HepG2 (cell line): ENCODE measurements at regions not wholly inside any gene's neighbourhood (a gene's known extent, or its start where the extent isn't known, plus 50 kb on each side); places are given as distances from the start of the nearest gene placed in this dataset.

Experiments
- ARNTL ChIP-seq: sonication (generic); formaldehyde crosslinking; IDR thresholded peaks from 2 replicates; pipeline ENCODE4 v1.4.0; 2020; ENCODE audit warnings: mild to moderate bottlenecking, missing genetic modification reagents
- EZH2 ChIP-seq: conservative IDR thresholded peaks from 2 replicates; pipeline ENCODE4 v1.6.1; 2012; ENCODE audit warnings: mild to moderate bottlenecking, low read depth, low read length, moderate library complexity
- FOSL2 ChIP-seq: sonication (generic); formaldehyde crosslinking; IDR thresholded peaks from 2 replicates; pipeline ENCODE4 v1.4.0; 2020; ENCODE audit warnings: missing genetic modification reagents
- FOXM1 ChIP-seq: sonication (generic); formaldehyde crosslinking; IDR thresholded peaks from 2 replicates; pipeline ENCODE4 v1.5.0; 2020; ENCODE audit warnings: missing genetic modification reagents
- IKZF4 ChIP-seq: sonication (generic); formaldehyde crosslinking; IDR thresholded peaks from 2 replicates; pipeline ENCODE4 v1.5.1; 2020; ENCODE audit warnings: borderline replicate concordance, mild to moderate bottlenecking, low read depth, missing genetic modification reagents; ENCODE audit errors: not compliant biosample characterization
- MTF1 ChIP-seq: sonication (generic); formaldehyde crosslinking; IDR thresholded peaks from 2 replicates; pipeline ENCODE4 v1.5.0; 2020; ENCODE audit warnings: missing genetic modification reagents
- TF ChIP-seq, protein P1 (sequence below): sonication (generic); formaldehyde crosslinking; IDR thresholded peaks from 2 replicates; pipeline ENCODE4 v1.9.0; 2022; ENCODE audit warnings: missing genetic modification reagents, mild to moderate bottlenecking, borderline replicate concordance
- TF ChIP-seq, protein P2 (sequence below): sonication (generic); formaldehyde crosslinking; IDR thresholded peaks from 2 replicates; pipeline ENCODE4 v1.4.0; 2020; ENCODE audit warnings: low read depth, mild to moderate bottlenecking, missing genetic modification reagents
- TF ChIP-seq, protein P3 (sequence below): sonication (generic); formaldehyde crosslinking; IDR thresholded peaks from 2 replicates; pipeline ENCODE4 v1.4.0; 2020; ENCODE audit warnings: mild to moderate bottlenecking, missing genetic modification reagents

DNA sequence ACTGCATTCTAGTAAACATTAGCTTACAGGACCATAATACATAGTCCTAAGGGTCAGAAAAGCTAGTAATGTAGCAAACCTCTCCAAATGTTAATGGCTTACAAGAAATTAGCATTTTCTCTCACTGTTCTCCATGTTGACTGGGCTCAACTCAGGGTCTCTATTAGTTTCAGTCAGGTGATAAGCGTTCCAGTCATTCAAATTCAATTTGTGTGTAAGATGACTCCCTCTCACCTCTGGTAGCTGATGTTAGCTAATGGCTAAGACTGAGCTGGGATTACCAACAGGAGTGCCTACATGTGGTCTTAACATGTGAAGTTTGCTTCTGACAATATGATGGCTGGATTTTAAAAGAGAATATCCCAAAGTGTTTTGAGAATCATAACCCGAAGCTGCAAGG, 630.5 kb upstream of the USP15 start:
- TF ChIP-seq EZH2 (no peak), FOXM1 (no peak), FOSL2 (CRISPR knock-in tag) (no peak), MTF1 (CRISPR knock-in tag) (no peak), ARNTL (CRISPR knock-in tag) (no peak), IKZF4 (CRISPR knock-in tag) (no peak)
- TF ChIP-seq, protein P1, sequence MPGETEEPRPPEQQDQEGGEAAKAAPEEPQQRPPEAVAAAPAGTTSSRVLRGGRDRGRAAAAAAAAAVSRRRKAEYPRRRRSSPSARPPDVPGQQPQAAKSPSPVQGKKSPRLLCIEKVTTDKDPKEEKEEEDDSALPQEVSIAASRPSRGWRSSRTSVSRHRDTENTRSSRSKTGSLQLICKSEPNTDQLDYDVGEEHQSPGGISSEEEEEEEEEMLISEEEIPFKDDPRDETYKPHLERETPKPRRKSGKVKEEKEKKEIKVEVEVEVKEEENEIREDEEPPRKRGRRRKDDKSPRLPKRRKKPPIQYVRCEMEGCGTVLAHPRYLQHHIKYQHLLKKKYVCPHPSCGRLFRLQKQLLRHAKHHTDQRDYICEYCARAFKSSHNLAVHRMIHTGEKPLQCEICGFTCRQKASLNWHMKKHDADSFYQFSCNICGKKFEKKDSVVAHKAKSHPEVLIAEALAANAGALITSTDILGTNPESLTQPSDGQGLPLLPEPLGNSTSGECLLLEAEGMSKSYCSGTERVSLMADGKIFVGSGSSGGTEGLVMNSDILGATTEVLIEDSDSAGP (CRISPR knock-in tag), result no peak
- TF ChIP-seq, protein P2, sequence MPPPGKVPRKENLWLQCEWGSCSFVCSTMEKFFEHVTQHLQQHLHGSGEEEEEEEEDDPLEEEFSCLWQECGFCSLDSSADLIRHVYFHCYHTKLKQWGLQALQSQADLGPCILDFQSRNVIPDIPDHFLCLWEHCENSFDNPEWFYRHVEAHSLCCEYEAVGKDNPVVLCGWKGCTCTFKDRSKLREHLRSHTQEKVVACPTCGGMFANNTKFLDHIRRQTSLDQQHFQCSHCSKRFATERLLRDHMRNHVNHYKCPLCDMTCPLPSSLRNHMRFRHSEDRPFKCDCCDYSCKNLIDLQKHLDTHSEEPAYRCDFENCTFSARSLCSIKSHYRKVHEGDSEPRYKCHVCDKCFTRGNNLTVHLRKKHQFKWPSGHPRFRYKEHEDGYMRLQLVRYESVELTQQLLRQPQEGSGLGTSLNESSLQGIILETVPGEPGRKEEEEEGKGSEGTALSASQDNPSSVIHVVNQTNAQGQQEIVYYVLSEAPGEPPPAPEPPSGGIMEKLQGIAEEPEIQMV (CRISPR knock-in tag), result no peak
- TF ChIP-seq, protein P3, sequence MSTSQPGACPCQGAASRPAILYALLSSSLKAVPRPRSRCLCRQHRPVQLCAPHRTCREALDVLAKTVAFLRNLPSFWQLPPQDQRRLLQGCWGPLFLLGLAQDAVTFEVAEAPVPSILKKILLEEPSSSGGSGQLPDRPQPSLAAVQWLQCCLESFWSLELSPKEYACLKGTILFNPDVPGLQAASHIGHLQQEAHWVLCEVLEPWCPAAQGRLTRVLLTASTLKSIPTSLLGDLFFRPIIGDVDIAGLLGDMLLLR (CRISPR knock-in tag), result no peak
